ENCODE measurements at regions not wholly inside any gene's neighbourhood (a gene's known extent, or its start where the extent isn't known, plus 50 kb on each side); places are given as distances from the start of the nearest gene placed in this dataset.

GRCh38 chr12:67910360-67911274 lies 78.6 kb upstream of the IFNG-AS1 start:
- H4K20me1 ChIP-seq (ENCODE audit: control insufficient read depth, insufficient read depth, low read depth, low read length): no peaks in the 10 kb centered on the region
- no peak overlapping the region for H3K4me3 ChIP-seq (ENCODE audit: low read length)
- no peak overlapping the region for H3K27ac ChIP-seq (ENCODE audit: low read depth, low read length)
- TF ChIP-seq EZH2phosphoT487 (IDR thresholded peaks at IDR 0.05; ENCODE audit: borderline replicate concordance, low read length): no peak
- no peak for TF ChIP-seq CTCF (IDR thresholded peaks at IDR 0.05; ENCODE audit: low read depth, low read length, poor library complexity, severe bottlenecking)
- no peak overlapping the region for H3K4me2 ChIP-seq (ENCODE audit: low read length)
- no peaks in the 10 kb centered on the region for H3K36me3 ChIP-seq (ENCODE audit: control insufficient read depth, low read length)
- H3K4me1 ChIP-seq (ENCODE audit: control insufficient read depth, low read length): no peaks in the 10 kb centered on the region
- no peaks in the 10 kb centered on the region for H3K79me2 ChIP-seq (ENCODE audit: control insufficient read depth, low read length)
- no peaks in the 10 kb centered on the region for H3K9me3 ChIP-seq (ENCODE audit: control insufficient read depth, insufficient read depth, low read length)
- no peaks in the 10 kb centered on the region for H3F3A ChIP-seq (ENCODE audit: control insufficient read depth, insufficient read depth)
- no peaks in the 10 kb centered on the region for H3K9me2 ChIP-seq (replicated peaks; ENCODE audit: control insufficient read depth, low read length)
- no peaks in the 10 kb centered on the region for H3K27me3 ChIP-seq (ENCODE audit: control insufficient read depth, low read length)

DNA sequence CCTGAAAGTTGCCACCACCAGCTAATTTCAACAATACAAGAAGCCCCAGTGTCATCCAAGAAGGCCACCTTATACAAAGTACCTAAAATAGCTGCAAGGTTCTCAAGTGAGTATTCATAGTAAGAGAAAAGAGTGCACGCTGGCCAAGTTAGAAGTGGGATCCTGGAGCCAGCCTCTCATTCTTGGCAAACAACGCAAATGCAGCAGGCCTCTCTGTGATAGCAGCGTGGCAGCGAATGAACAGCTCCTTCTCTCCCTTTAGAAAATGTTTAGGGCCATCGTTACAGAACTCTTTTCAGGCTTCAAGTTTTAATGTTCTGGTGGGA lies 78.0 kb upstream of the IFNG-AS1 start:
- Histone ChIP-seq H3K36me3 (ENCODE audit: control insufficient read depth, low read length) (no peaks in the 10 kb centered on the region), H3K9me2 (replicated peaks; ENCODE audit: control insufficient read depth, low read length) (no peaks in the 10 kb centered on the region), H3K79me2 (ENCODE audit: control insufficient read depth, low read length) (no peaks in the 10 kb centered on the region), H3K9me3 (ENCODE audit: control insufficient read depth, insufficient read depth, low read length) (no peaks in the 10 kb centered on the region), H3K4me1 (ENCODE audit: control insufficient read depth, low read length) (no peaks in the 10 kb centered on the region), H3K4me3 (ENCODE audit: low read length) (no peak overlapping the region), H3K27ac (ENCODE audit: low read depth, low read length) (no peak overlapping the region), H3F3A (ENCODE audit: control insufficient read depth, insufficient read depth) (no peaks in the 10 kb centered on the region), H4K20me1 (ENCODE audit: control insufficient read depth, insufficient read depth, low read depth, low read length) (no peaks in the 10 kb centered on the region), H3K27me3 (ENCODE audit: control insufficient read depth, low read length) (no peaks in the 10 kb centered on the region), H3K4me2 (ENCODE audit: low read length) (no peak overlapping the region)
- no peak for TF ChIP-seq EZH2phosphoT487 (IDR thresholded peaks at IDR 0.05; ENCODE audit: borderline replicate concordance, low read length)
- no peak for TF ChIP-seq CTCF (IDR thresholded peaks at IDR 0.05; ENCODE audit: low read depth, low read length, poor library complexity, severe bottlenecking)

DNA sequence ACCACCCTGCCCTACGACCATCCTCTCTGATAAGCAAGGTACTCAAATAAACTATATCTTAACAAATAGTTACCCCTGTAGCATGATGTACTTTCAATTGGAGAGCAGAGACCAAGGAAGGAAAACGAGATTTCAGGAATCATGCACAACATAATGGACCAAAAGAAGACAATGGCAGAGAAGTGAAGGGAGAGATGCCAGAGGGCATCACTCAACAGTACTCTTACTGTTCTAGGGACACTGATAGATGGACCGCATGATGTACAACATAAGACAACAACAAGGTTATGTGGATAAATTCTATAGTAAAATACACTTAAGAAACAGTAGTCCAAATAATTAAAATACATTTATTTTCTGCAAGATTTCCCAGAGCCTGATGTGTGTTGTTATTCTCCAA lies 77.5 kb upstream of the IFNG-AS1 start:
- no peaks in the 10 kb centered on the region for H3K4me1 ChIP-seq (ENCODE audit: control insufficient read depth, low read length)
- H3K9me2 ChIP-seq (replicated peaks; ENCODE audit: control insufficient read depth, low read length): no peaks in the 10 kb centered on the region
- no peaks in the 10 kb centered on the region for H3K9me3 ChIP-seq (ENCODE audit: control insufficient read depth, insufficient read depth, low read length)
- no peak overlapping the region for H3K27ac ChIP-seq (ENCODE audit: low read depth, low read length)
- no peaks in the 10 kb centered on the region for H3K79me2 ChIP-seq (ENCODE audit: control insufficient read depth, low read length)
- H3F3A ChIP-seq (ENCODE audit: control insufficient read depth, insufficient read depth): no peaks in the 10 kb centered on the region
- no peak overlapping the region for H3K4me2 ChIP-seq (ENCODE audit: low read length)
- no peak overlapping the region for H3K4me3 ChIP-seq (ENCODE audit: low read length)
- H4K20me1 ChIP-seq (ENCODE audit: control insufficient read depth, insufficient read depth, low read depth, low read length): no peaks in the 10 kb centered on the region
- H3K36me3 ChIP-seq (ENCODE audit: control insufficient read depth, low read length): no peaks in the 10 kb centered on the region
- TF ChIP-seq CTCF (IDR thresholded peaks at IDR 0.05; ENCODE audit: low read depth, low read length, poor library complexity, severe bottlenecking) (no peak), EZH2phosphoT487 (IDR thresholded peaks at IDR 0.05; ENCODE audit: borderline replicate concordance, low read length) (no peak)
- H3K27me3 ChIP-seq (ENCODE audit: control insufficient read depth, low read length): no peaks in the 10 kb centered on the region
